Femur (tissue), 1 donor: ENCODE measurements at regions not wholly inside any gene's neighbourhood (a gene's known extent, or its start where the extent isn't known, plus 50 kb on each side); places are given as distances from the start of the nearest gene placed in this dataset.
"Not testable (repeated sequence)": the region's sequence is repeated elsewhere in the genome, so short reads cannot be mapped to it uniquely, and the experiment has no call there.

Experiments
- DNase-seq: peaks from one replicate; pipeline ENCODE4 v3.0.0-alpha.2; 2017

DNA sequence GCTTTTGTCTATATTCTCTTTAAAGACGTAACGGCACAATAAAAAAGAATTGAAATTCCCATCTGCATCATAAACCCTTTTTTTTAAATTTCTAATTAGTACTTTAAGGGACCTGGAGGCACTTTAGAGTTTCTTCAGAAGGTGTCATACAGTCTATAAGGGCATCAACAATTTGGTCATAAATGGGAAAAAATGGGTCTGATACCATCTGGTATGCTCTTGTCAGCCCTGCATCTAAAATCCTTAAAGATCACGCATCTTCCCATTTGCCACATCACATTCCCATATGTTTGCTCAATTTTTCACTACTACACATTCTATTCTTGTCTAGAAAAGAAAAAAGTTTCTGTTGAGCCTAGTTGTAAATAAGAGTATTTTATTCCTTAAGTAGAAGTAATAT is 53.8 kb downstream of the COX7C start:
- DNase-seq = no peak

DNA sequence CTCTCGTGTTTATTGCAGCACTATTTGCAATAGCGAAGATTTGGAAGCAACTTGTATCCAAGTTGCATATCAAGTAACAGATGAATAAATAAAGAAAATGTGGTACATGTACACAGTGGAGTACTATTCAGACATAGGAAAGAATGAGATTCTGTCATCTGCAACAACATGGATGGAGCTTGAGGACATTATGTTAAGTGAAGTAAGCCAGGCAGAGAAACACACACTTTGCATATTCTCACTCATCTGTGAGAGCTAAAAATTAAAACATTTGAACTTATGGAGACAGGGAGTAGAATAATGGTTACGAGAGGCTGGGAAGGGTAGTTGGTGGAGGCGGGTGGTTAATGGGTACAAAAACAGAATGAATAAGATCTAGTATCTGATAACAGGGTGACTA is 56.3 kb downstream of the COX7C start:
- DNase-seq = no peak

DNA sequence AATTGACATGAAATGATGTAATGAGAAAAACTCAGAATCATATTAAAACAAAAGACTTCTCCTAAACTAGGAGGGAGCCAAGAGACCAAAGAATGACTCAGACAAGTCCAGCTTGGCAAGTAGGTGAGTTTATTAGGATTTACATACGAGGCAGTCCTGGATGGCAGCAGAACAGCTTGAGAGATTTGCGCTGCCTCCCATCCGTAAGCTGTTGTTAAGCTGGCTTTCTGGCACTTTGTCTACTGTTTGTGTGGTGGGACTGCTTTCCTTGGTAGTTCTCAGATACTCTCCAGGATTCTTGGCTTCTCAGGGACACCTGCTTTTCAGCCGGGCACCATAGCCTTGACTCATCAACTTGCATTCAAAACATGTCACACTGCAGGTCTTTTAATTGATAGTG is 57.6 kb downstream of the COX7C start:
- DNase-seq = no peak

DNA sequence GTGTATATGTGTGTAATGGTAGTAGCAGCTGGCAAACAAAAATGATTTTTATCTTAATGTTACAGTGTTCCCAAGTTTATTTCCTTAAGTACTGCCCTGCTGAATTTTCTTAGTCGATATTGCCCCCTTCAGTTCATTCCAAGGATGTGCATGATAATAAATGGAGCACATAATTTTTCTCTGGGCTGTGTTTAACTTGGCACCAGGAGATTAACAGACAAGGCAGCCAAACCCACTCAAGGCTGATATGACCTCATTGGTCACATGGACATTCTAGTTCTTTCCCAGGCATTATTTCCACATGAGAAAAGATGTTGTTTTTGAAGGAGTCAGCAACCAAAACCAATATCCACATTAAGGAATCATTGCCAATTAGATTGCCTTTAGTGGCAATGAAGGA is 61.8 kb downstream of the COX7C start:
- peak; percentile 24 for DNase-seq

DNA sequence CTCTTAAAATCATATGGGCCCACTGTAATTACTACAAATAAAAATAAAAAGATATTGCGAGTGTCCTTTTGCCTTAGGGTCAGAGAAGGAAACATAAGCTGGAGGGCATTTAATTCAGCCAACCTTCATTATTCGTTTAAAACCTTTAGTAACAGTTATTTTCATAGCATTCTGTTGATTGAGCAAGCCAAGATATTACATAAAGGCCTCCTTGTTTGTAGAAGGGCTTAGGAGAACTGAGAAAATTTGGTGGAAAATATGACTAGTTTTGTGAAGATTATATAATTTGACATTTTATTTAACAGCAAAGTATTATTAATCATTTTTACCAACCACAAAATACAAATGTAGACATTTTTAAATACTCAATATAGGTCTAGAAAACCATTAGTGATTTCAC is 62.2 kb downstream of the COX7C start:
- no peak for DNase-seq

DNA sequence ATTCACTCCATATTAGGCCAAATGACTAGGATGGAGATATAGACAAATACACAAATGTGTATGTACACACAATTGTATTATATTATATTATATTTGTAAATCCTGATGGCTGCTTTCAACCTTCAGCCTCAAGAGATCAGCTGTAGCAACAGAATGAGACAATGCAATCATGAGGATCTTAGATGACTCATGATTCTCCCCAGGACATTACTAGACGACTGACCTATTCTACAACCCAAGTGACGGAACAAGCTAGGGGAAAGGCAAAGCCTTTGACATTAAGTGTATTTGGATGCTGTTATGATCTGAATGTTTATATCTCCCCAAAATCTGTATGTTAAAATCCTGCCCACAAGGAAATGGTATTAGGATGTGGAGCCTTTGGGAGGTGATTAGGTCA is 66.5 kb downstream of the COX7C start:
- DNase-seq = no peak

DNA sequence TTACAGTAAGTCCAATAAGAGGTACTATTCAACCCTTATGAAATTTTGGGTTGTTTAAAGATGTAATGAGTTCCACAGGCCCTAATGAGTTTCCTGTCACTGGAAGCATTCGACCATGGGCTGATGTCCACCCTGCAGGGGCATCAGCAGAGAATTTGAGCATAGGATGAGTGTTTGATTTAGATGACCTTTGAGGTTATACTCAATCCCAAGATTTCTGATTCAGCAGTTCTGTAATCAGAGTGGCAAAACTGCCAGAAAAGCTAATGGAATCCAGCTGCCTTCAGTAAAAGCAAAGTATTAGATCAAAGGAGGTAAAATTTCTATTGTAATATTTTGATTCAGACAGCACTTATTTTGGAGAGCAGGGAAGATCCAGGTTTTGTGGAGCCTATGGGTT is 68.3 kb downstream of the COX7C start:
- no peak for DNase-seq

DNA sequence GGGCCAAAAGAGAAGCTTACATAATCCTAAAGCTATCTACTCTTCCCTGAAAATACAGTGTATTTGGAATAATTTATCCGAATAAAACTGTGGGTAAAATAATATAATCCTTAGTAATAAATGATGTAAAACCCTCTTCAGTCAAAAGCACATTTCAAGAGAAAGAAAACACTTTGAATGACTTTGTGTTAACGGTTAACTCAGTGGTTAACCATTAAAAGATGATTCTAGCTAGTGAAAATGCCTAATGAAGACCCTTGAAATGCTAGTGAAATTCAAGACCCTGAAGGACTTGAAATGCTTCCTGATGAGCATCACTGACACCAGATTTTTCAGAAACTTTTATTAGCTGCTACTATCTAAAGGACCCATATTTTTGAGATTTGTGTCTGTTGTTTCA is 70.7 kb downstream of the COX7C start:
- DNase-seq = no peak

DNA sequence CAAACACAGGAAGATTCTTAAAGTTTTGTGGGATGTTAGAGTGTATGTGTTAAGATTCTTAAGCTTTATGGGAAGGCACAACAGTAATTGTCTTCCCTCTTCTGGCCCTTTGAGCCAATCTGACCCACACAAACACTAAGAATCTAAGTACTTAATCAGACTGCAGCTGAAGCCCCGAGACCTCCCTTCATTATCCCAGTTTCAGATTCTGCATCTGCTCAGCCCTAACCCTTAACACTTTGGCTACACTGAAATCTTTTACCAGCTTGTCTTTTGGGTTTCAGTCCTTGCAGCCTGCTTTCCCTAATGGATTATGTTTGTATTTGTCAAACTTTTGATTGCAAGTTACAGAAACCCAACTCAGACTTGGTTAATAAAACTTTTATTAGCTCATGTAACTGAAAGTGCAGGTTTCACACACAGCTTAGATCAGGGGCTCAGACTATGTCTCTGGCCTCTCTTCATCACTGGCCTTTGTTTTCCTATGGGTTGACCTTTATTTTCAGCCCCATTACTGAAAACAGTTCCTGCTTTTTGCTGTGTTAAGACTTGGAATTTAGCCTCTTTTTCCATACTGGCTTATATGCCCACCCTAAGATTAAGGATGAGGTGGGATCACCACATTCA is 71.5 kb downstream of the COX7C start:
- no peak for DNase-seq

DNA sequence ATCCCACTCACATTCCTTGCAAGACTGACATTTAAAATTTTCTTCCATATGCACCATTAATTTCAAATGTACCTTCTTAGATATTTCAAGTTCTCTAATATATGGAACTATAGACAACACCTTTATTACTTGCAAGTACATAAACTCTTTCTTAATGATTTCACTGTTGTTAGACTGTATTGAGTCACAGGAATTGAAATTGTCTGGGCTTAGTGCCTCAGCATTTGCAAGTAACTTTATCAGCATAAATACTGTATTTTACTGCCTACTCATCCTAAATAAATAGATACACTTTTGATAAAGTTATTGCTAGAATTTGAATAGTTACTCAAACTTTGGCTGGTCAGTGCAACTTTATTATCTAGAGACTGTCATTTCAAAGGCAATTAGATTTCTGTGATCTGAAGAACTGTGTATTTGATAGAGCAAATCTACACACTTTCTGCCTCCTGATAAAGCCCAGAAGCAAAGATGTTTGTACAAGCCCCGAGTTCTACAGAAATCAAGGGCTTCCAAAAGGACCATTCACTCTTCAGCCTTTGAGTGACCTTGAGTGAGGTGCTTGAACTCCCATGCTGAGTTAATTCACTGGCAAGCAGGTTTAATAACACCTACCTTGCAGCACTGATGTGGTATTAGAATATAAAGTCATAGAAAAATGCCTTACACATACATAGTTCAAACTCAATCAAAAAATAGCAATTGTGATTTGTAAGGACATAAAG is 91.6 kb downstream of the COX7C start:
- DNase-seq = no peak

DNA sequence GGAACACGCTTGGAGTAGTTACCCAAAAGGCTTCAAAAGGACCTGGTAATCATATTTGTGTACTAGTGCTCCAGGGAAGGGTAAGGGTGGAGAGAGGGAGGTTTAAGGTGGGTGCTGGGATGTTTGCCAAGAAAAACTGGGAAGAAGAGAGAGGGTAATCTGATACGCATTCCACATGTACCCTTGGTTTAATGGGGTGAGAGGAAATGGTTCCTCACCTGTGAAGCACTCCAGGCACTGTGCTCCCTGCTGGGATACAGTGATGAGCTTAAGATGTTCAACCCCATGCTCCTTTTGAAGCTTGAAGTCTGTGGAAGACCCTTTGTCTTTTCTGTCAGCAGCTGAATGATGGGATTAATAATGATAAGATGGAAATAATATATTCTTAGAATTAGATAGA is 98.4 kb downstream of the COX7C start:
- no peak for DNase-seq

DNA sequence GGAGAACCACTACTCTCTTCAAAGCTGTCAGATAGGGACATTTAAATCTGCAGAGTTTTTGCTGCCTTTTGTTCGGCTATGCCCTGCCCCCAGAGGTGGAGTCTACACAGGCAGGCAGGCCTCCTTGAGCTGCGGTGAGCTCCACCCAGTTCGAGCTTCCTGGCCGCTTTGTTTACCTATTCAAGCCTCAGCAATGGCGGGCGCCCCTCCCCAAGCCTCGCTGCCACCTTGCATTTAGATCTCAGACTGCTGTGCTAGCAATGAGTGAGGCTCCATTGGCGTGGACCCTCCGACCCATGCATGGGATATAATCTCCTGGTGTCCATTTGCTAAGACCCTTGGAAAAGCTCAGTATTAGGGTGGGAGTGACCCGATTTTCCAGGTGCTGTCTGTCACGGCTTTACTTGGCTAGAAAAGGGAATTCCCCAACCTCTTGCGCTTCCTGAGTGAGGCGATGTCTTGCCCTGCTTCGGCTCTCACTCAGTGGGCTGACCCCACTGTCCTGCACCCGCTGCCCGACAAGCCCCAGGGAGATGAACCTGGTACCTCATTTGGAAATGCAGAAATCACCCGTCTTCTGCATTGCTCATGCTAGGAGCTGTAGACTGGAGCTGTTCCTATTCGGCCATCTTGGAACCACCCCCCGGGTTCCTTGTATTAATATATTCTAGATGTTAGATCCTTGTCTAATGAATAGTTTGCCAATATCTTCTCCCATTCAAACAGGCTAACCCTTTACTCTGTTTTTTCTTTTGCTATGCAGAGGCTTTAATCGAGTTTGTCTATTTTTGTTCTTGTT is 113.8 kb downstream of the COX7C start:
- DNase-seq = not testable (repeated sequence)

DNA sequence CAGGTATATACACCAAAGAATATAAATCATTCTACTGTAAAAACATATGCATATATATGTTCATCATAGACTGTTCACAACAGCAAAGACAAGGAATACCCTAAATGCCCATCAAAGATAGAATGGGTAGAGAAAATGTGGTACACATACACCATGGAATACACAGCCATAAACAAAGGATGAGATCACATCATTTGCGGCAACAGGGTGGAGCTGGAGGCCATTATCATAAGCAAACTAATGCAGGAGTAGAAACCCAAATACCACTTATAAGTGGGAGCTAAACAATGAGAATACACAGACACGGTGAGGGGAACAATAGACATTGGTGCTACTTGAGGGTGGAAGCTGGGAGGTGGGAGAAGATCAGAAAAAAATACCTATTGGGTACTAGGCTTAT is 117.6 kb downstream of the COX7C start:
- DNase-seq = no peak

DNA sequence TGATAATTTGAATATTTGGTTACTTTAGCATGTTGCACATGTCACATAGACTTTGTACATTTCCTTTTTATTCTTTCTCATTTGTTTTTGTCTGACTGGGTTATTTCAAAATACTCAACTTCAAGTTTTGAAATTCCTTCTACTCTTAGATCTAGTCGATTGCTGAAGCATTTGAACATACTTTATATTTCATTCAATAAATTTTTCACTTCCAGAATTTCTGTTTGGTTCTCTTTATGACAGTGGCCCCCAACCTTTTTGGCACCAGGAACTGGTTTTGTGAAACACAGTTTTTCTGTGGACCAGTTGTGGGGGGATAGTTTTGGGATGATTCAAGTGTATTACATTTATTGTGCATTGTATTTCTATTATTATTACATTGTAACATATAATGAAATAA is 119.8 kb downstream of the COX7C start:
- no peak for DNase-seq

DNA sequence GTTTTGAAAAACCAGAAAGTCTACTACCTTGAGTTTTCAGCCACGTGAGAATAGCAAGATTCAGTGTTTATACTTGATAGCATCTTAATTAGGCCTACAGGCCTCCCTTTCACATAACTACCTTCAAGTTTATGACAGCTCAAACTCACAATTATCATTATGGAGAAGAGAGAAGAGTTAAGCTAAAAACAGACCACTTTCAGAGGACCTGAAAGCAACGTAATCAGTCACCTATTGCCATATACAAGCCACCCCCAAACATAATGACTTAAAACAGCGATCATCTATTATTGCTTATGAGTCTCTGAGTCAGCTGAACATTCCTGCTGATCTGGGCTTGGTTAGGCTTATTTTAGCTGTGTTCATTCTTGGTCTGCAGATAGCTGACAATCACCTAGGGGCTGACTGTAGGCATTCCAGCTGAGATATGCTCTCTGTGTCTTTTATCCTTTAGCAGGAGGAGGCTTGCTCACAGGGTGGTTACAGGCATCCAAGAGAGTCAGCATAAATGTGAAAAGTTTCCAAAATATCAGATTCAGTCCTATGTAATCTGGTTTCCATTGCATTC is 130.9 kb downstream of the COX7C start:
- DNase-seq = no peak

DNA sequence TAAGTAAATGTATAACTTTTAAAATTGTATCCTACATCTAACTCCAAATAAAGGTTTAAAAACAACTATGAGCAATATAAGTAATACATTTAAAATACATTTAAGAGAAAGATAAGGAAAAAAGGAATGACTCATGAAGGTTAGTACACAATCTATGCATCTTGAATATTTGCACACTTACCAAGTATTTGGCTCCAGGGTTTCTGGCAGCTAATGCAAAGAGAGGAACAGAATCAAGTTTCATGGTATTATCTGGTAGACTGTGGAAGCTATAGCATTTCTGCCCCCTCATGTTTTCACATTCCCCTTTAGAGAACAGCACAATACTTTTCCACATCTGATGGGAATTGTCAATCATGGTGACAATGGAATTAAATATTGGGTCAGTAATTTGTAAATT is 132.1 kb downstream of the COX7C start:
- no peak for DNase-seq

DNA sequence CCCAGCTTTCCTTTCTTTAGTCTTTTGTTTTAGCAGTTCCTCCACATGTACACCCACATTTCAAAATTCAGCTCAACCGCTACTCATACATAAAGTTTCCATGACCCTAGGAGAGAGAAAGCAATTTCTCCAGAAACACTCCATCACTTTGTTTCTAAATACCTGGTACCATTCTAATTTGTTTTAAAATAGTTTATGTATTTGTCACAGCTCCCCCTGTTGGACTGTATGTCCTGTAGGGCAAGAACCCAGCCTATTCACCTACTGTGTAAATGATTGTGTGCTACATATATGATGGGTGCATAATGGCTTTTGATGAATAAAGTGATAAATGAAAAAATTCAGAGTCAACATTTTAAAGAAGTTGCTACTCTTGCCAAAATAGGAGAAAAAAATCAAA is 139.1 kb downstream of the COX7C start:
- no peak for DNase-seq

DNA sequence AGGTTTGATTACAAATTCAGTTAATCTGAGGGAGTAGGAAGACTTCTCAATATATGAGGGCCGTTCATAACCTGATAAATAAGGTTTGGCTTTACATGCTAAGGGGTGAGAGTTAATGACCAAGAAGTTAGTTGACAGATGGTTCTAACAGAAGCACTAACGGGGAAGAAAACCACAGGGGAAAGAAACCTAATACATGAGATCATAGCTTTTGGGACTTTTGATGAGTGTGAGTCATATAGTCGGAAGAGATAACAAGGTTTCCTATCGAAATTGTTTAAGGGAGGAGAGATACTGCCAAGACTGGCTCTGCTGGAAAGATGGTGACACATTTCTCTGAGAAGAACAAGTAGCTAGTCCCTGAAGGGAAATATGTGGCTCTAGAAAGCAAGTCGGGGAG is 140.1 kb downstream of the COX7C start:
- no peak for DNase-seq

DNA sequence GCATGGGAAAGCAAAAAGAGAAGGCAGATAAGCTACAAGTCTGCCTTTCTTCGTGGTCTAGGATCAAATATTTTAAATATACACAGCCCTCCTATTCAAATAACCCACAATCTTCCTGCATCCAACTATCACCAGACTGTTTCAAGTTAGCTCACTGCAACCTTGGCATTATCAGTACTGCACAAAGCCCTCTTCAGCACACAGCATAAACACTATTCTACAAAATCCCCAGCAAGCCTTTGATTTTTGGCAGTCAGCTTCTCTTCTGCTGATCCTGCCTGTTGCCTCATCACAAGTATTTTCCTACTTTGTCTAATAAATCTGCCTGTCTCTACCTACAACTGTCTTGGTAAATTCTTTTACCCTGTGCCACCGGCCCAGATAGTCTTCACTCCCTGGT is 142.9 kb downstream of the COX7C start:
- no peak for DNase-seq

DNA sequence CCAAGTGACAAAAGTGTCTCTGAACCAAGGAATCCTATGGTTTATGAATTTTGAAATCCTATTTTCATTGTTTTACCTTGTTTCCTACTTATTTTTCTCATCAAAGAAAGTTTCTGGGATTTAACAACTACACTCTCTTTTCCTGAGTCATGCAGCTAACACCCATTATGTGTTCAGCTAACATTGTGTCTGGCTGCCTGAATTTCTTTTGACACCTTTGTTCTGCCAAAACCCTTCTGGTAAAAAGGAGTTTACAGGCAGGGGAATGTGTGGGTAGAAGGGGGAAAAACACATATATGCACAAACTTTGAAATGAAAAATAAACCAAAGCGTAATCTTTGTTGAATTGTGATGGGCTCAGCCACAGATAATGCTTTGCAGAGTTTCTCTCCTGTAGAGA is 146.2 kb downstream of the COX7C start:
- DNase-seq = no peak

DNA sequence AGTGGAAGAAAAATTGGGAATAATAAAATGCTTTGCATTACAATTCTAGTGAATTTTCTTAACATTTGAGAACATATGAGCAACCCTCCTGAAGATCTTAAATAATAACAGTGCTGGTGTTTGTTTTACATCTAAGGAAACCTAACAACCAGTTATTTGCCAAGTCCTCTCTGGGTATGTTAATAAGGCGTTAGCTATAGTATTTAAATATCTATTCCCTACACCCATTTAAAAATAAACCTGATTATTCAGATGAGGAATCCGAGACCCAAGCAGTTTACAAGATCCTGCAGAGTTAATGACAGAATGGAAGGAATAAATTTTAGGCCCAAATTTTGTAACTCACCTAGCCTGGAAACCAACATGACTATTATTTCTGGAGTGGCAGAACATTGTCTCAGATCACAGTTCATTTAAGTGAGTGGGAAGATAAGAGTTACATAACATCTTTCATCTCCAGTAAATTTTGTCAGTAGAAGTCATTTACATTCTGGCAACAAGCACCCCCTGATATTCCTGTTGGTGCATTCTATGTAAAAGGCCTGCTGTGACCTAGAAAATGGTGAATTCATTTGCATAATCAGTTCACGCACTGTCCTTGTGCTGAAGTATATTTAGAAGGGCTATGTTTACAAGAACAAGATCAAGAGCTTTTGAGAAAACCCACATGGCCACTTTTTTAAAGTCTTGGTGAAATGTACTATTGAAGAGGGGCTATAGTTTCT is 148.2 kb downstream of the COX7C start:
- no peak for DNase-seq

DNA sequence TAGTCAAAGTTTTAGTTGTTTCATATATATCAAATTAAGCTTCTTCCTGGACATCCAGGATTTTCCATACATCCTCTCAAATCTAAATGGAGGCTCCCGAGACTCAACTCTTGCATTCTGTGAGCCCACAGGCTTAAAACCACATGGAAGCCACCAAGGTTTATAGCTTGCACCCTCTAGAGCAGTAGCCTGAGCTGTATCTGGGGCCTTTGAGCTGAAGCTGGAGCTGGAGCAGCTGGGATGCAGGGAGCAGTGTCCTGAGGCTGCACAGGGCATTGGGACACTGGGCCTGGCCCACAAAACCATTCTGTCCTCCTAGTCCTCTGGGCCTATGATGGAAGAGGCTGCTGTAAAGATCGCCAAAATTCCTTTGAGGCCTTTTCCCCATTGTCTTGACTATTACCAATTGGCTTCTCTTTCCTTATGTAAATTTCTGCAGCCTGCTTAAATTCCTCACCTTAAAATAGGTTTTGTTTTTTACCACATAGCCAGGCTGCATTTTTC is 151.0 kb downstream of the COX7C start:
- no peak for DNase-seq

DNA sequence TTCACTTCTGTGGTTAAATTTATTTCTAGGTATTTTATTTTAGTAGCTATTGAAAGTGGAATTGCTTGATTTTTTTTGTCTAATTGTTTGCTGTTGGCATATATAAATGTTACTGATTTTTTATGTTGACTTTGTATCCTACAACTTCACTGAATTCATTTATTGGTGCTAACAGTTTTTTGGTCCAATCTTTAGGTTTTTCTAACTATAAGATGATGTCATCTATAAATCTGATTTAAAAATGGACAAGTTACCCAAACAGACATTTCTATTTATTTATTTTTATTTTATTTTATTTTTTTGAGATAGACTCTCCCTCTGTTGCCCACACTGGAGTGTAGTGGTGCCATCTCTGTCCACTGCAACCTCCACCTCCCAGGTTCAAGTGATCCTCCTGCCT is 162.3 kb downstream of the COX7C start:
- DNase-seq = no peak
